ENCODE measurements at regions not wholly inside any gene's neighbourhood (a gene's known extent, or its start where the extent isn't known, plus 50 kb on each side); places are given as distances from the start of the nearest gene placed in this dataset.

DNA sequence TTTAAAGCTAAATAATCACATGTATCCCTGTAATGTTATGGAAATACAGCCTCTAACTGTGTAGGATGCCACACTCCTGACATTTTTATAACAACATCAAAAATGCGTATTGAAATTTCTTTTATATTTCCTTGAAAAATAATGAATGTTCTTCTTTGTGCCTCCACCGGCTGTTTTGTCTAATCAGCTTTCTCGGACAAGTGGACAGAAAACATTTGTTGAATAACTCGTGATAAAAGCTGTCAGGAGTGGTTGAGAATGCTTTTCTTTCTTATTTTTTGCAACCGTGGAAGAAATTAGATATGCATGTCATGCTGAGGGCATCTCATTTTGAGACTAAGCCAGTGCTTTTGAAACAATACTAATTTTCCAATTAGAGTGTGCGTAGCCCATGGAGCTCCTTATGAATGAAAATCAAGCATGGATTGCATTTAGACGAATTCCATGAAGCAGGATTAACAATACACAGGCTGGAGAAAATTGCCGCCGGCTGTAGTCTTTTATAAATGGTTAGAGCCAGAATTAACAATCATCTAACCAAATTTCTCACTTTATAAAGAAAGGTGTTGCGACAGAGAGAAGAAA is 614.5 kb upstream of the LCORL start:
- no peak for FAIRE-seq

More for the DNA sequence above, 614.5 kb upstream of the LCORL start:
- H2AFZ ChIP-seq (ENCODE audit: low read length), result no peak overlapping the region
- H3K27ac ChIP-seq (ENCODE audit: extremely low read length, insufficient read depth, low read length), result no peak overlapping the region
- in situ Hi-C loops (cut with HindIII; ENCODE audit: extremely low pct_ligation_motif_present, low pct_unique_long_range_greater_than_20kb) (no loop called here), intact Hi-C loops (cut with micrococcal nuclease; ENCODE audit: unreplicated experiment) (no loop called here)
- no peaks in the 10 kb centered on the region for H4K20me1 ChIP-seq (ENCODE audit: insufficient read depth, low read length)
- H3K4me2 ChIP-seq (ENCODE audit: low read depth, low read length), result no peak overlapping the region
- no peaks in the 10 kb centered on the region for H3K27me3 ChIP-seq (ENCODE audit: control insufficient read depth in 1 of 2, insufficient read depth in 2 of 2, low read length in 2 of 2)
- TF ChIP-seq, protein P1, sequence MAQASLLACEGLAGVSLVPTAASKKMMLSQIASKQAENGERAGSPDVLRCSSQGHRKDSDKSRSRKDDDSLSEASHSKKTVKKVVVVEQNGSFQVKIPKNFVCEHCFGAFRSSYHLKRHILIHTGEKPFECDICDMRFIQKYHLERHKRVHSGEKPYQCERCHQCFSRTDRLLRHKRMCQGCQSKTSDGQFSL (CRISPR knock-in tag; IDR thresholded peaks at IDR 0.05), result no peak
- TF ChIP-seq MIXL1 (CRISPR knock-in tag; IDR thresholded peaks at IDR 0.05) (no peak), CBX2 (IDR thresholded peaks at IDR 0.05; ENCODE audit: low read depth, low read length) (no peak), CBX2 (CRISPR knock-in tag; IDR thresholded peaks at IDR 0.05; ENCODE audit: low read depth) (no peak), SRSF4 (IDR thresholded peaks at IDR 0.05; ENCODE audit: low read depth, low read length, poor library complexity, severe bottlenecking) (no peak), TCF7 (IDR thresholded peaks at IDR 0.05; ENCODE audit: low read depth) (no peak), ZNF101 (CRISPR knock-in tag; IDR thresholded peaks at IDR 0.05; ENCODE audit: borderline replicate concordance, low read depth) (no peak), TOPORS (CRISPR knock-in tag; IDR thresholded peaks at IDR 0.05) (no peak), SP140L (CRISPR knock-in tag; IDR thresholded peaks at IDR 0.05; ENCODE audit: borderline replicate concordance) (no peak), CREB1 (IDR thresholded peaks at IDR 0.05) (no peak), CREB1 (CRISPR knock-in tag; IDR thresholded peaks at IDR 0.05) (no peak), ZNF629 (CRISPR knock-in tag; conservative IDR thresholded peaks at IDR 0.05) (no peak), SMARCE1 (IDR thresholded peaks at IDR 0.05; ENCODE audit: borderline replicate concordance) (no peak), HMG20A (CRISPR knock-in tag; IDR thresholded peaks at IDR 0.05; ENCODE audit: borderline replicate concordance) (no peak), MEF2D (CRISPR knock-in tag; IDR thresholded peaks at IDR 0.05) (no peak), ESRRA (CRISPR knock-in tag; IDR thresholded peaks at IDR 0.05; ENCODE audit: low read depth) (no peak), BCL6 (CRISPR knock-in tag; IDR thresholded peaks at IDR 0.05) (no peak)
- TF ChIP-seq, protein P2, sequence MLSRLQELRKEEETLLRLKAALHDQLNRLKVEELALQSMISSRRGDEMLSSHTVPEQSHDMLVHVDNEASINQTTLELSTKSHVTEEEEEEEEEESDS (CRISPR knock-in tag; IDR thresholded peaks at IDR 0.05; ENCODE audit: borderline replicate concordance), result no peak
- TF ChIP-seq, protein P3, sequence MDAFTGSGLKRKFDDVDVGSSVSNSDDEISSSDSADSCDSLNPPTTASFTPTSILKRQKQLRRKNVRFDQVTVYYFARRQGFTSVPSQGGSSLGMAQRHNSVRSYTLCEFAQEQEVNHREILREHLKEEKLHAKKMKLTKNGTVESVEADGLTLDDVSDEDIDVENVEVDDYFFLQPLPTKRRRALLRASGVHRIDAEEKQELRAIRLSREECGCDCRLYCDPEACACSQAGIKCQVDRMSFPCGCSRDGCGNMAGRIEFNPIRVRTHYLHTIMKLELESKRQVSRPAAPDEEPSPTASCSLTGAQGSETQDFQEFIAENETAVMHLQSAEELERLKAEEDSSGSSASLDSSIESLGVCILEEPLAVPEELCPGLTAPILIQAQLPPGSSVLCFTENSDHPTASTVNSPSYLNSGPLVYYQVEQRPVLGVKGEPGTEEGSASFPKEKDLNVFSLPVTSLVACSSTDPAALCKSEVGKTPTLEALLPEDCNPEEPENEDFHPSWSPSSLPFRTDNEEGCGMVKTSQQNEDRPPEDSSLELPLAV (CRISPR knock-in tag; conservative IDR thresholded peaks at IDR 0.05; ENCODE audit: low read depth), result no peak
- H3K4me1 ChIP-seq (ENCODE audit: insufficient read depth, low read length), result no peaks in the 10 kb centered on the region
- peaks cover 6% of the 10 kb centered on the region for H3K9me3 ChIP-seq (ENCODE audit: low read length)
- BruUV-seq (replicated peaks), result no TSS peak
- no peak for ATAC-seq
- H3K9ac ChIP-seq (ENCODE audit: insufficient read depth, low read depth, low read length), result no peak overlapping the region
- DNase-seq (ENCODE audit: low spot score), result no peak
- no peak overlapping the region for H3K4me3 ChIP-seq (replicated peaks in 1 of 3; ENCODE audit: insufficient read depth in 1 of 3, low read depth in 2 of 3, low read length in 3 of 3)
- no peaks in the 10 kb centered on the region for H3K36me3 ChIP-seq (replicated peaks in 1 of 2; ENCODE audit: control insufficient read depth in 1 of 2, insufficient read depth in 2 of 2, low read length in 2 of 2)
- H3K79me2 ChIP-seq (ENCODE audit: insufficient read depth, low read length), result no peaks in the 10 kb centered on the region
- ChIA-PET CTCF (ENCODE audit: low intra/inter-chr PET ratio, low total read pairs) (no interaction called here), POLR2A (no interaction called here)
- 10% methylated on average over 10 of the region's 10 CpGs for WGBS (ENCODE audit: low lambda C conversion rate)

Measured in HepG2 (cell line).